Stomach smooth muscle (tissue), 2 donors: ENCODE measurements at regions not wholly inside any gene's neighbourhood (a gene's known extent, or its start where the extent isn't known, plus 50 kb on each side); places are given as distances from the start of the nearest gene placed in this dataset.

Source experiments
- H3K27ac ChIP-seq: one replicate; pipeline ENCODE4 v1.7.0; 2013; ENCODE audit warnings: mild to moderate bottlenecking, low read length, inconsistent platforms
- H3K27me3 ChIP-seq, 2 donors: one replicate each; pipeline ENCODE4 v1.7.0; 2013; ENCODE audit warnings: low read length in 2 of 2; ENCODE audit not compliant: insufficient read depth in 2 of 2, control insufficient read depth in 1 of 2
- H3K36me3 ChIP-seq, 2 donors: one replicate each; pipeline ENCODE4 v1.7.0; 2013; ENCODE audit warnings: low read length in 2 of 2; ENCODE audit not compliant: control insufficient read depth in 2 of 2, insufficient read depth in 2 of 2
- H3K4me1 ChIP-seq: one replicate; pipeline ENCODE4 v1.7.0; 2013; ENCODE audit warnings: low read length; ENCODE audit not compliant: control insufficient read depth, insufficient read depth
- H3K4me3 ChIP-seq, 2 donors: one replicate each; pipeline ENCODE4 v1.7.0; 2013; ENCODE audit warnings: low read length in 2 of 2
- H3K9ac ChIP-seq, 2 donors: one replicate each; pipeline ENCODE4 v1.7.0; 2013; ENCODE audit warnings: low read length in 2 of 2, mild to moderate bottlenecking in 1 of 2
- H3K9me3 ChIP-seq, 2 donors: one replicate each; pipeline ENCODE4 v1.7.0; 2013; ENCODE audit warnings: low read length in 2 of 2; ENCODE audit not compliant: control insufficient read depth in 2 of 2
- donor health status: healthy.
- donor health status: Pancreatic carcinoma.

GRCh38 chr13:75935805-75936204 is 299.7 kb downstream of the LMO7 start:
- Histone ChIP-seq H3K4me3 (no peak overlapping the region), H3K27me3 (no peaks in the 10 kb centered on the region), H3K9me3 (no peaks in the 10 kb centered on the region), H3K36me3 (no peaks in the 10 kb centered on the region), H3K27ac (no peak overlapping the region), H3K4me1 (no peaks in the 10 kb centered on the region), H3K9ac (no peak overlapping the region)

GRCh38 chr13:75934889-75935288 is 298.8 kb downstream of the LMO7 start:
- no peaks in the 10 kb centered on the region for H3K36me3 ChIP-seq
- no peaks in the 10 kb centered on the region for H3K9me3 ChIP-seq
- no peak overlapping the region for H3K9ac ChIP-seq
- no peaks in the 10 kb centered on the region for H3K4me1 ChIP-seq
- H3K4me3 ChIP-seq: no peak overlapping the region
- no peak overlapping the region for H3K27ac ChIP-seq
- H3K27me3 ChIP-seq: no peaks in the 10 kb centered on the region

DNA sequence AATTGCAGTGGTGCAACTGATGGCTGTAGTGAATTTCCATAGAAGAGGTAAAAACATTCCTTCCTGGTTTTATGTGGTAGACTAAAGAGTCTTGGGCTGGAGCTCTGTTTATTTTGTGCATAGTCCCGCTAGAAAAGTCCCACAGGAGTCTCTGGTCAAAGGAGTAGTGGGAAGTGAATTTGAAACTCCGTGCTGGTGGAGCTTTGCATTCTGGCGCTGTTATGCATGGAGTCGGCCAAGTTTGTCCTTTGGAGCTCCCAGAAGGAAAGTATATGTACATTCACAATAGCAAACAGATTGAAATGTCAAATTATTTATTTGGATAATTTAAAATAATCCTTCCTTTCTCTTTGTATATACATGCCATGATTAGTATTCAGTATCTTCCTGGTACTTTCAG is 296.5 kb downstream of the LMO7 start:
- Histone ChIP-seq H3K4me3 (no peak overlapping the region), H3K27ac (no peak overlapping the region), H3K4me1 (no peaks in the 10 kb centered on the region), H3K27me3 (no peaks in the 10 kb centered on the region), H3K36me3 (no peaks in the 10 kb centered on the region), H3K9ac (no peak overlapping the region), H3K9me3 (no peaks in the 10 kb centered on the region)

- no peak overlapping the region for H3K27ac ChIP-seq
- H3K4me3 ChIP-seq: no peak overlapping the region
- no peaks in the 10 kb centered on the region for H3K9me3 ChIP-seq
- no peaks in the 10 kb centered on the region for H3K36me3 ChIP-seq
- no peaks in the 10 kb centered on the region for H3K27me3 ChIP-seq
- no peak overlapping the region for H3K9ac ChIP-seq
- H3K4me1 ChIP-seq: no peaks in the 10 kb centered on the region
These were observed 295.0 kb downstream of the LMO7 start for GRCh38 chr13:75931116-75931515.

- H3K4me1 ChIP-seq: no peaks in the 10 kb centered on the region
- H3K27ac ChIP-seq: no peak overlapping the region
- no peak overlapping the region for H3K9ac ChIP-seq
- no peaks in the 10 kb centered on the region for H3K36me3 ChIP-seq
- H3K9me3 ChIP-seq: no peaks in the 10 kb centered on the region
- no peaks in the 10 kb centered on the region for H3K27me3 ChIP-seq
- H3K4me3 ChIP-seq: no peak overlapping the region
These were observed 292.9 kb downstream of the LMO7 start for GRCh38 chr13:75929076-75929475.

DNA sequence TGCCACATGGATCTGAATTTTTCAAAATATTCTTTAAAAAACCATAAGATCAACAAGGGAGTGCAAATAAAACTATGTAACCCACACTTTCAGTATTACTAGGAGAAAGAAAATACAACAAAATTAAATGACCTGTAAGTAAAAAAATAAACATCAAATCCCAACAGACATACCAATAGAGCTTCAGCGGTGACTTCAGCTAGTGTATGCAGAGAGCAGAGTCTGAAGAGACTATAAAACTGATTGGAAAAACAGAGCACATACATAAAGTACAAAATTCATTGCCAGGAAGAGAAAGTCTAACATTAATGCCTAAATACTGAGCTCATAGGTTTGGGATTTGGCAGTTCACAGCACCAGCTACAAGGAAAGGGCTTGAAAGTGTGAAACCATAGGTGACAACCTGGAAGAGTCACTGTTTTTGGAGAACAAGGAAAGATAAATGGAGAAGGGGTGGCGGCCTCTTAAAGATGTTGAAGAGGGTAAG is 291.1 kb downstream of the LMO7 start:
- no peaks in the 10 kb centered on the region for H3K9me3 ChIP-seq
- no peak overlapping the region for H3K27ac ChIP-seq
- H3K4me3 ChIP-seq: no peak overlapping the region
- H3K27me3 ChIP-seq: no peaks in the 10 kb centered on the region
- H3K9ac ChIP-seq: no peak overlapping the region
- H3K36me3 ChIP-seq: no peaks in the 10 kb centered on the region
- H3K4me1 ChIP-seq: no peaks in the 10 kb centered on the region

- no peaks in the 10 kb centered on the region for H3K9me3 ChIP-seq
- no peak overlapping the region for H3K4me3 ChIP-seq
- H3K9ac ChIP-seq: no peak overlapping the region
- H3K36me3 ChIP-seq: no peaks in the 10 kb centered on the region
- no peaks in the 10 kb centered on the region for H3K27me3 ChIP-seq
- H3K27ac ChIP-seq: no peak overlapping the region
- H3K4me1 ChIP-seq: no peaks in the 10 kb centered on the region
These were observed 284.4 kb downstream of the LMO7 start for GRCh38 chr13:75920536-75920935.

DNA sequence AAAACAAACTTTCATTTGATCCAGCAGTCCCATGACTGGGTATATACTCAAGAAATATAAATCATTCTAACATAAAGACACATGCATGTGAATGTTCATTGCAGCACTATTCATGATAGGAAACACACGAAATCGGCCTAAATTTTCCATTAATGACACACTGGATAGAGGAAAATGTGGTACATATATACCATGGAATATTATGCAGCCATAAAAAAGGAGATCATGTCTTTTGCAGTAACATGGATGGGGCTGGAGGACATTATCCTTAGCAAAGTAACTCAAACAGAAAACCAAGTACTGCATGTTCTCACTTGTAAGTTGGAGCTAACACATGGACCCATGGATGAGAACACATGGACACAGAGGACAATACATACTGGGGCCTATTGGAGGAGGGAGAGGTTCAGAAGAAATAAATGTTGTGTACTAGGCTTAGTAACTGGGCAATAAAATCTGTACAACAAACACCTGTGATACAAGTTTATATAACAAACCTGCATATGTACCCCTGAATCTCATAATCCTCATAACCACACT is 283.6 kb downstream of the LMO7 start:
- no peak overlapping the region for H3K9ac ChIP-seq

DNA sequence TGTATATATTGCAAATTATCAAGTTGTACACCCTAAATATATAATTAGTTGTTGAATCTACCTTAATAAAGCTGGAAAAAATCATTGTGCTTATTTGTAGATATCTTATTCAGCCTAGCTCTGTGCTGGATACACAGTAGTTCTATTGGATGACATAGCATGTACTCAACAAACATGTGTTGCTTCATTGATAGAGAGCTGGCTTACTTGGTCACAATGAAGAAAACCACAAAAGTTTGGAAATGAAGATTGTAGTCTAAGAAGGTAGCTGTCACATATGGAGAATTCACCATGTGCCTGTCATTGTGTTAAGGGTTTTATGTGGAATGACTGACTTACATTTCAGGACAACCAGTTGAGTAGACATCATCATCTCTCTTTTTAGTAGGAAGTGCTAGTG is 278.9 kb downstream of the LMO7 start:
- H3K9me3 ChIP-seq: no peaks in the 10 kb centered on the region
- no peak overlapping the region for H3K9ac ChIP-seq
- no peak overlapping the region for H3K27ac ChIP-seq
- no peaks in the 10 kb centered on the region for H3K4me1 ChIP-seq
- H3K27me3 ChIP-seq: no peaks in the 10 kb centered on the region
- H3K36me3 ChIP-seq: no peaks in the 10 kb centered on the region
- H3K4me3 ChIP-seq: no peak overlapping the region

More for the DNA sequence above, 283.6 kb downstream of the LMO7 start:
- Histone ChIP-seq H3K4me3 (no peak overlapping the region), H3K36me3 (no peaks in the 10 kb centered on the region), H3K27ac (no peak overlapping the region), H3K4me1 (no peaks in the 10 kb centered on the region), H3K9me3 (no peaks in the 10 kb centered on the region), H3K27me3 (no peaks in the 10 kb centered on the region)

DNA sequence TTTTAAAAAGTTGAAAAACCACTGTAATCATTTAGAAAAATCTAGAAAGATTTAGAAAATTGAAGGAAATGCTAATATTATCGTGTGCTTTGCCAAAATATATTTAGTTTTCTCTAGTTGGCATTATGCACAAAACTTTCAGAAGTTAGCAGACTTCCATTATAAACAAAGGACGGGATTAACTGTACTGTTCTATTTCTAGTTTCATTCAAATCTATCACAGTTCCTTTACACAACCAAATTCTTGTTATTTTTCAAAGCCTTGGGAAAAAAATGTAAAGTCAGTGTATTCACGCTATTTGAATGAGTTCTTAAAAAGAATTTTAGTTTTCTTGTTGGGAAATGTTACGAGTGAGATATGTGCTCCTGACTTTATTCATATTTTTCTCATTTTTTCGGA is 277.8 kb downstream of the LMO7 start:
- no peaks in the 10 kb centered on the region for H3K4me1 ChIP-seq
- H3K9me3 ChIP-seq: no peaks in the 10 kb centered on the region
- H3K36me3 ChIP-seq: no peaks in the 10 kb centered on the region
- no peak overlapping the region for H3K27ac ChIP-seq
- H3K9ac ChIP-seq: no peak overlapping the region
- no peaks in the 10 kb centered on the region for H3K27me3 ChIP-seq
- no peak overlapping the region for H3K4me3 ChIP-seq

DNA sequence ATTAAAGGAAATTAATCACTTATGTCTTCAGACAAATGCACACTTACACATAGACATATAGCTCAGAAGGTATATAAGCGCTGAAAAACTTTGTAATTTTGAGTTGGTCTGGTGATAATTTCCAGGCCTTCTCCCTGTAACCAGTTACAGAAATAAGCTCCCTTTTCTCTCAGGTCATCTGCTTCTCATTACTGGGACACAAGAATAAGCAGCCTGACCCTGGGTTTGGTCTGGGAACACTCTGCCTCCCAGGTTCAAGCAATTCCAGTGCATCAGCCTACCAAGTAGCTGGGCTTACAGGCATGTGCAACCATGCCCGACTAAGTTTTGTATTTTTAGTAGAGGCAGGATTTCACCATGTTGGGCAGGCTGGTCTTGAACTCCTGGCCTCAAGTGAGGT is 274.5 kb downstream of the LMO7 start:
- Histone ChIP-seq H3K4me1 (peaks cover 3% of the 10 kb centered on the region), H3K9me3 (no peaks in the 10 kb centered on the region), H3K27me3 (no peaks in the 10 kb centered on the region), H3K9ac (no peak overlapping the region), H3K4me3 (no peak overlapping the region), H3K36me3 (no peaks in the 10 kb centered on the region), H3K27ac (no peak overlapping the region)
